Panc1 (cell line): ENCODE measurements at regions not wholly inside any gene's neighbourhood (a gene's known extent, or its start where the extent isn't known, plus 50 kb on each side); places are given as distances from the start of the nearest gene placed in this dataset.

Source experiments
- ATAC-seq: fragments of 200-7000 bp; cut with Tn5 transposase; 2 replicates; pipeline ENCODE4 v1.9.1; 2020; ENCODE audit warnings: mild to moderate bottlenecking, moderate library complexity
- BruUV-seq: library from RNA; stranded (reverse); fragments of 400-500 nt; replicated peaks from 2 replicates; lab custom pipeline; 2021; lab: Mats Ljungman, UMichigan
- CTCF ChIA-PET: fragments of 300-600 bp; sonication (Branson Sonifier 250); formaldehyde crosslinking; loops from one replicate; lab custom pipeline; 2022; ENCODE audit warnings: antibody characterized with exemption; lab: Charles Lee
- POLR2A ChIA-PET: fragments of 300-600 bp; sonication (Branson Sonifier 250); formaldehyde crosslinking; loops from one replicate; lab custom pipeline; 2022; ENCODE audit warnings: antibody characterized with exemption; lab: Charles Lee
- DNase-seq: peaks from one replicate; pipeline ENCODE4 v3.0.0-alpha.2; 2010; ENCODE audit warnings: low read depth, low spot score
- H3K27ac ChIP-seq: 2 replicates; pipeline ENCODE4 v1.5.1; 2011; ENCODE audit warnings: mild to moderate bottlenecking, low read length, inconsistent platforms
- H3K27me3 ChIP-seq: fragments of 200-500 bp; sonication (Bioruptor generic); 2 replicates; pipeline ENCODE4 v1.6.0; 2014; ENCODE audit warnings: low read length, inconsistent platforms; ENCODE audit not compliant: control insufficient read depth, insufficient read depth
- H3K36me3 ChIP-seq: fragments of 200-500 bp; sonication (Bioruptor generic); 2 replicates; pipeline ENCODE4 v1.5.1; 2014; ENCODE audit warnings: inconsistent platforms, mild to moderate bottlenecking, low read length, moderate library complexity; ENCODE audit not compliant: control insufficient read depth, insufficient read depth
- H3K4me1 ChIP-seq: 2 replicates; pipeline ENCODE4 v1.5.1; 2011; ENCODE audit warnings: inconsistent platforms, mild to moderate bottlenecking, low read length, moderate library complexity; ENCODE audit not compliant: control insufficient read depth, insufficient read depth
- H3K4me3 ChIP-seq, 2 experiments: 2 replicates each; pipeline ENCODE4 v1.5.1; 2011 to 2012; ENCODE audit warnings: low read depth in 2 of 2, low read length in 2 of 2, mild to moderate bottlenecking in 2 of 2, inconsistent platforms in 1 of 2, moderate library complexity in 1 of 2
- H3K9me3 ChIP-seq: fragments of 200-500 bp; sonication (Bioruptor generic); 2 replicates; pipeline ENCODE4 v1.5.1; 2014; ENCODE audit warnings: low read depth, mild to moderate bottlenecking, inconsistent platforms, low read length, moderate library complexity; ENCODE audit not compliant: control insufficient read depth, insufficient read depth
- CTCF ChIP-seq: fragments of 450-650 bp; IDR thresholded peaks from 2 replicates; pipeline ENCODE4 v1.5.1; 2017; ENCODE audit warnings: mild to moderate bottlenecking
- POLR2AphosphoS5 ChIP-seq: IDR thresholded peaks from 2 replicates; pipeline ENCODE4 v1.6.1; 2012; ENCODE audit warnings: mild to moderate bottlenecking, low read depth, low read length, moderate library complexity
- REST ChIP-seq, 2 experiments: IDR thresholded peaks; 2 replicates each; pipeline ENCODE4 v1.6.1; 2011 to 2012; ENCODE audit warnings: low read depth in 2 of 2, control low read depth in 1 of 2, low read length in 1 of 2, mild to moderate bottlenecking in 1 of 2, moderate library complexity in 1 of 2; ENCODE audit not compliant: insufficient read depth in 1 of 2
- SIN3A ChIP-seq: IDR thresholded peaks from 2 replicates; pipeline ENCODE4 v1.6.1; 2012; ENCODE audit warnings: low read depth, mild to moderate bottlenecking, low read length, moderate library complexity, borderline replicate concordance; ENCODE audit not compliant: insufficient read depth
- TCF7L2 ChIP-seq: IDR thresholded peaks from 2 replicates; pipeline ENCODE4 v1.6.1; 2011; ENCODE audit warnings: mild to moderate bottlenecking, low read depth, low read length, inconsistent platforms
- in situ Hi-C: cut with HindIII; loops from 2 replicates; pipeline ENCODE4 v1.10.0; 2016; ENCODE audit warnings: low sequenced_read_pairs, low pct_unique_long_range_greater_than_20kb
- intact Hi-C: fragments of 100-400 bp; cut with micrococcal nuclease; formaldehyde crosslinking; loops from one replicate; pipeline ENCODE4 v1.10.0; 2022; ENCODE audit not compliant: unreplicated experiment

GRCh38 chr4:152240232-152240631, 295.7 kb downstream of the FBXW7 start:
- no peaks in the 10 kb centered on the region for H3K36me3 ChIP-seq
- ATAC-seq (no peak), DNase-seq (no peak)
- no peak overlapping the region for H3K4me3 ChIP-seq
- BruUV-seq: no TSS peak
- TF ChIP-seq SIN3A: no peak
- TF ChIP-seq CTCF: no peak
- no peak for TF ChIP-seq POLR2AphosphoS5
- no peak for TF ChIP-seq TCF7L2
- TF ChIP-seq REST (IDR thresholded peaks at IDR 0.05; ENCODE audit: insufficient read depth in 1 of 2, low read depth in 2 of 2, low read length in 1 of 2): no peak
- ChIA-PET POLR2A (no interaction called here), CTCF (no interaction called here)
- no peaks in the 10 kb centered on the region for H3K9me3 ChIP-seq
- in situ Hi-C loops: no loop called here
- H3K27ac ChIP-seq: no peak overlapping the region
- no peaks in the 10 kb centered on the region for H3K4me1 ChIP-seq
- intact Hi-C loops: no loop called here
- no peaks in the 10 kb centered on the region for H3K27me3 ChIP-seq

- no peak overlapping the region for H3K4me3 ChIP-seq
- no peak for DNase-seq
- ATAC-seq: no peak
- H3K27ac ChIP-seq: no peak overlapping the region
- intact Hi-C loops: no loop called here
- POLR2A ChIA-PET: no interaction called here
- H3K36me3 ChIP-seq: no peaks in the 10 kb centered on the region
- TF ChIP-seq TCF7L2: no peak
- no peak for TF ChIP-seq SIN3A
- no peak for TF ChIP-seq POLR2AphosphoS5
- TF ChIP-seq REST (IDR thresholded peaks at IDR 0.05; ENCODE audit: insufficient read depth in 1 of 2, low read depth in 2 of 2, low read length in 1 of 2): no peak
- no peak for TF ChIP-seq CTCF
- H3K9me3 ChIP-seq: no peaks in the 10 kb centered on the region
- in situ Hi-C loops: no loop called here
- H3K4me1 ChIP-seq: no peaks in the 10 kb centered on the region
- CTCF ChIA-PET: no interaction called here
- BruUV-seq: no TSS peak
- H3K27me3 ChIP-seq: no peaks in the 10 kb centered on the region
Observed at GRCh38 chr4:152239216-152239615, 296.7 kb downstream of the FBXW7 start.
